H9 (cell line): ENCODE measurements at regions not wholly inside any gene's neighbourhood (a gene's known extent, or its start where the extent isn't known, plus 50 kb on each side); places are given as distances from the start of the nearest gene placed in this dataset.

Source experiments
- DNase-seq: peaks from one replicate; pipeline ENCODE4 v3.0.0-alpha.2; 2017
- H2AFZ ChIP-seq: one replicate; pipeline ENCODE4 v1.6.1; 2013; ENCODE audit warnings: mild to moderate bottlenecking, low read length, control low read depth, moderate library complexity
- H2AK5ac ChIP-seq: 2 replicates; pipeline ENCODE4 v1.6.1; 2013; ENCODE audit warnings: low read length, control low read depth, mixed read lengths; ENCODE audit not compliant: insufficient read length
- H2BK120ac ChIP-seq: one replicate; pipeline ENCODE4 v1.6.1; 2013; ENCODE audit warnings: low read depth, mild to moderate bottlenecking, low read length, control low read depth, inconsistent platforms; ENCODE audit not compliant: poor library complexity, severe bottlenecking
- H2BK12ac ChIP-seq: 2 replicates; pipeline ENCODE4 v1.6.1; 2013; ENCODE audit warnings: low read length, control low read depth, mixed read lengths, low read depth; ENCODE audit not compliant: insufficient read length
- H2BK15ac ChIP-seq: 2 replicates; pipeline ENCODE4 v1.6.1; 2013; ENCODE audit warnings: low read depth, low read length, control low read depth
- H2BK20ac ChIP-seq: one replicate; pipeline ENCODE4 v1.6.1; 2013; ENCODE audit warnings: low read depth, mild to moderate bottlenecking, low read length, control low read depth, inconsistent platforms; ENCODE audit not compliant: poor library complexity, severe bottlenecking
- H2BK5ac ChIP-seq: 2 replicates; pipeline ENCODE4 v1.6.1; 2013; ENCODE audit warnings: low read length, control low read depth, mixed read lengths; ENCODE audit not compliant: insufficient read length
- H3K14ac ChIP-seq: 2 replicates; pipeline ENCODE4 v1.6.1; 2013; ENCODE audit warnings: low read length, control low read depth; ENCODE audit not compliant: insufficient read depth
- H3K18ac ChIP-seq: 2 replicates; pipeline ENCODE4 v1.6.1; 2013; ENCODE audit warnings: low read depth, mild to moderate bottlenecking, mixed read lengths, low read length, control low read depth; ENCODE audit not compliant: insufficient read length
- H3K23ac ChIP-seq: 2 replicates; pipeline ENCODE4 v1.6.1; 2013; ENCODE audit warnings: low read length, control low read depth, mixed read lengths, low read depth; ENCODE audit not compliant: insufficient read length
- H3K23me2 ChIP-seq: 2 replicates; pipeline ENCODE4 v1.6.1; 2013; ENCODE audit warnings: low read depth, mild to moderate bottlenecking, mixed read lengths, low read length, control low read depth; ENCODE audit not compliant: insufficient read length, poor library complexity, severe bottlenecking
- H3K27ac ChIP-seq: 2 replicates; pipeline ENCODE4 v1.5.1; 2013; ENCODE audit warnings: low read length, control low read depth, mixed read lengths, low read depth; ENCODE audit not compliant: insufficient read length
- H3K27me3 ChIP-seq: 2 replicates; pipeline ENCODE4 v1.6.1; 2013; ENCODE audit warnings: low read length, control low read depth, inconsistent platforms; ENCODE audit not compliant: insufficient read depth
- H3K4ac ChIP-seq: 2 replicates; pipeline ENCODE4 v1.6.1; 2013; ENCODE audit warnings: low read depth, mild to moderate bottlenecking, control low read depth, inconsistent platforms, low read length, moderate library complexity
- H3K4me1 ChIP-seq: 2 replicates; pipeline ENCODE4 v1.6.1; 2013; ENCODE audit warnings: low read length, control low read depth, inconsistent platforms; ENCODE audit not compliant: insufficient read depth
- H3K4me2 ChIP-seq: 2 replicates; pipeline ENCODE4 v1.6.1; 2013; ENCODE audit warnings: low read length, control low read depth, mixed read lengths; ENCODE audit not compliant: insufficient read length, insufficient read depth
- H3K56ac ChIP-seq: 2 replicates; pipeline ENCODE4 v1.6.1; 2013; ENCODE audit warnings: low read depth, mild to moderate bottlenecking, mixed read lengths, low read length, control low read depth; ENCODE audit not compliant: insufficient read length
- H3K79me1 ChIP-seq: 2 replicates; pipeline ENCODE4 v1.6.1; 2013; ENCODE audit warnings: low read depth, mild to moderate bottlenecking, moderate library complexity, low read length, control low read depth, inconsistent platforms; ENCODE audit not compliant: insufficient read depth, poor library complexity, severe bottlenecking
- H3K79me2 ChIP-seq: 2 replicates; pipeline ENCODE4 v1.6.1; 2013; ENCODE audit warnings: low read length, control low read depth, inconsistent platforms; ENCODE audit not compliant: insufficient read depth
- H3K9ac ChIP-seq: 2 replicates; pipeline ENCODE4 v1.6.1; 2013; ENCODE audit warnings: low read length, control low read depth, mixed read lengths; ENCODE audit not compliant: insufficient read length; ENCODE audit errors: extremely low read depth
- H3K9me3 ChIP-seq: one replicate; pipeline ENCODE4 v1.6.1; 2013; ENCODE audit warnings: low read depth, low read length, inconsistent platforms; ENCODE audit not compliant: control insufficient read depth
- H3T11ph ChIP-seq: one replicate; pipeline ENCODE4 v1.6.1; 2013; ENCODE audit warnings: mild to moderate bottlenecking, low read length, control low read depth, inconsistent platforms
- H4K20me1 ChIP-seq: one replicate; pipeline ENCODE4 v1.6.1; 2013; ENCODE audit not compliant: control insufficient read depth, insufficient read length, insufficient read depth
- H4K5ac ChIP-seq: 2 replicates; pipeline ENCODE4 v1.6.1; 2013; ENCODE audit warnings: low read depth, mild to moderate bottlenecking, mixed read lengths, low read length, control low read depth; ENCODE audit not compliant: insufficient read length
- H4K8ac ChIP-seq: replicated peaks from 2 replicates; pipeline ENCODE4 v1.6.1; 2013; ENCODE audit warnings: low read length, control low read depth, mixed read lengths, low read depth; ENCODE audit not compliant: insufficient read length
- H4K91ac ChIP-seq: 2 replicates; pipeline ENCODE4 v1.6.1; 2013; ENCODE audit warnings: low read depth, mild to moderate bottlenecking, moderate library complexity, mixed read lengths, low read length, control low read depth; ENCODE audit not compliant: insufficient read length
- H3K27ac Mint-ChIP-seq, 3 experiments: 2 replicates in 2 of 3; 3 replicates in 1 of 3; pipeline ENCODE4 v1.8.0; 2020 to 2021; ENCODE audit warnings: mixed read lengths in 3 of 3, mild to moderate bottlenecking in 1 of 3, moderate library complexity in 1 of 3
- H3K27me3 Mint-ChIP-seq: 2 replicates; pipeline ENCODE4 v1.8.0; 2021; ENCODE audit warnings: low read depth, mild to moderate bottlenecking, moderate library complexity, mixed read lengths
- H3K36me3 Mint-ChIP-seq, 3 experiments: 2 replicates in 2 of 3; 3 replicates in 1 of 3; pipeline ENCODE4 v1.8.0; 2020 to 2021; ENCODE audit warnings: low read depth in 3 of 3, mixed read lengths in 3 of 3; ENCODE audit not compliant: insufficient read depth in 1 of 3
- H3K4me1 Mint-ChIP-seq, 2 experiments: 2 replicates each; pipeline ENCODE4 v1.8.0; 2020; ENCODE audit warnings: mixed read lengths in 2 of 2
- H3K4me3 Mint-ChIP-seq, 2 experiments: 2 replicates in 1 of 2; 3 replicates in 1 of 2; pipeline ENCODE4 v1.8.0; 2020 to 2021; ENCODE audit warnings: mild to moderate bottlenecking in 2 of 2, mixed read lengths in 2 of 2, moderate library complexity in 1 of 2
- H3K9me3 Mint-ChIP-seq, 2 experiments: 2 replicates in 1 of 2; 3 replicates in 1 of 2; pipeline ENCODE4 v1.8.0; 2020; ENCODE audit warnings: mild to moderate bottlenecking in 2 of 2, mixed read lengths in 2 of 2, moderate library complexity in 1 of 2
- WGBS: extraction: QIAGEN DNeasy Blood & Tissue Kit; methylation state at CpG from one replicate; pipeline ENCODE4 v1.1.7; 2013; ENCODE audit warnings: missing lambda C conversion rate, low lambda C conversion rate, mixed read lengths; ENCODE audit not compliant: insufficient read length; ENCODE audit errors: extremely low coverage; 5-methylcytosine and 5-hydroxymethylcytosine counted together
- TF ChIP-seq, protein P1 (sequence below): fragments of 200-600 bp; sonication (generic); conservative IDR thresholded peaks from 3 replicates; pipeline ENCODE4 v1.8.0; 2021; ENCODE audit warnings: antibody characterized with exemption, mild to moderate bottlenecking

GRCh38 chr4:136687118-136687517 is 845.2 kb downstream of the PCDH18 start:
- peak; percentile 44 for DNase-seq

More at GRCh38 chr4:136687118-136687517, 845.2 kb downstream of the PCDH18 start:
- peaks cover 2 to 4% (median 3%) of the 10 kb centered on the region in 3 experiments; a peak in 4 of 7 replicates for H3K36me3 Mint-ChIP-seq
- H2AK5ac ChIP-seq, result no peak overlapping the region
- no peak overlapping the region for H2BK15ac ChIP-seq
- H3K4me1 ChIP-seq, result no peaks in the 10 kb centered on the region; the same call in 1 of the 2 replicates
- TF ChIP-seq, protein P1, sequence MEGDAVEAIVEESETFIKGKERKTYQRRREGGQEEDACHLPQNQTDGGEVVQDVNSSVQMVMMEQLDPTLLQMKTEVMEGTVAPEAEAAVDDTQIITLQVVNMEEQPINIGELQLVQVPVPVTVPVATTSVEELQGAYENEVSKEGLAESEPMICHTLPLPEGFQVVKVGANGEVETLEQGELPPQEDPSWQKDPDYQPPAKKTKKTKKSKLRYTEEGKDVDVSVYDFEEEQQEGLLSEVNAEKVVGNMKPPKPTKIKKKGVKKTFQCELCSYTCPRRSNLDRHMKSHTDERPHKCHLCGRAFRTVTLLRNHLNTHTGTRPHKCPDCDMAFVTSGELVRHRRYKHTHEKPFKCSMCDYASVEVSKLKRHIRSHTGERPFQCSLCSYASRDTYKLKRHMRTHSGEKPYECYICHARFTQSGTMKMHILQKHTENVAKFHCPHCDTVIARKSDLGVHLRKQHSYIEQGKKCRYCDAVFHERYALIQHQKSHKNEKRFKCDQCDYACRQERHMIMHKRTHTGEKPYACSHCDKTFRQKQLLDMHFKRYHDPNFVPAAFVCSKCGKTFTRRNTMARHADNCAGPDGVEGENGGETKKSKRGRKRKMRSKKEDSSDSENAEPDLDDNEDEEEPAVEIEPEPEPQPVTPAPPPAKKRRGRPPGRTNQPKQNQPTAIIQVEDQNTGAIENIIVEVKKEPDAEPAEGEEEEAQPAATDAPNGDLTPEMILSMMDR, result peak; percentile 58
- no peak overlapping the region for H3K4ac ChIP-seq
- no peak overlapping the region for H3K14ac ChIP-seq
- H3K23me2 ChIP-seq, result no peaks in the 10 kb centered on the region
- H3K27ac Mint-ChIP-seq, result no peak overlapping the region
- no peak overlapping the region for H3K4me3 Mint-ChIP-seq
- no peak overlapping the region for H3K18ac ChIP-seq
- H3K4me1 Mint-ChIP-seq, result peaks cover 18 to 21% of the 10 kb centered on the region in 2 experiments
- no CpG with 5 or more reads among the region's 6 CpGs for WGBS
- no peak overlapping the region for H3K56ac ChIP-seq
- no peaks in the 10 kb centered on the region for H3K27me3 Mint-ChIP-seq
- H3K9ac ChIP-seq, result no peak overlapping the region
- no peak overlapping the region for H3K23ac ChIP-seq
- no peak overlapping the region for H4K91ac ChIP-seq
- H4K20me1 ChIP-seq, result no peaks in the 10 kb centered on the region
- no peaks in the 10 kb centered on the region for H3K79me1 ChIP-seq
- H3T11ph ChIP-seq, result no peak overlapping the region
- no peak overlapping the region for H2AFZ ChIP-seq
- H3K27ac ChIP-seq, result no peak overlapping the region
- H2BK20ac ChIP-seq, result no peak overlapping the region
- no peak overlapping the region for H3K4me2 ChIP-seq
- H2BK12ac ChIP-seq, result no peak overlapping the region
- H2BK5ac ChIP-seq, result no peak overlapping the region
- no peak overlapping the region for H2BK120ac ChIP-seq
- H3K79me2 ChIP-seq, result no peaks in the 10 kb centered on the region
- H3K9me3 Mint-ChIP-seq, result peaks cover 0 to 4% of the 10 kb centered on the region in 2 experiments; a peak in 2 of 5 replicates
- no peak overlapping the region for H4K5ac ChIP-seq
- H4K8ac ChIP-seq, result no peak overlapping the region
- H3K9me3 ChIP-seq, result no peaks in the 10 kb centered on the region
- no peaks in the 10 kb centered on the region for H3K27me3 ChIP-seq
